Inferior parietal cortex (tissue), 1 donor: ENCODE measurements at regions not wholly inside any gene's neighbourhood (a gene's known extent, or its start where the extent isn't known, plus 50 kb on each side); places are given as distances from the start of the nearest gene placed in this dataset.

Experiments
- DNase-seq: peaks from one replicate; pipeline ENCODE4 v3.0.0-alpha.2; 2016; ENCODE audit errors: extremely low spot score

DNA sequence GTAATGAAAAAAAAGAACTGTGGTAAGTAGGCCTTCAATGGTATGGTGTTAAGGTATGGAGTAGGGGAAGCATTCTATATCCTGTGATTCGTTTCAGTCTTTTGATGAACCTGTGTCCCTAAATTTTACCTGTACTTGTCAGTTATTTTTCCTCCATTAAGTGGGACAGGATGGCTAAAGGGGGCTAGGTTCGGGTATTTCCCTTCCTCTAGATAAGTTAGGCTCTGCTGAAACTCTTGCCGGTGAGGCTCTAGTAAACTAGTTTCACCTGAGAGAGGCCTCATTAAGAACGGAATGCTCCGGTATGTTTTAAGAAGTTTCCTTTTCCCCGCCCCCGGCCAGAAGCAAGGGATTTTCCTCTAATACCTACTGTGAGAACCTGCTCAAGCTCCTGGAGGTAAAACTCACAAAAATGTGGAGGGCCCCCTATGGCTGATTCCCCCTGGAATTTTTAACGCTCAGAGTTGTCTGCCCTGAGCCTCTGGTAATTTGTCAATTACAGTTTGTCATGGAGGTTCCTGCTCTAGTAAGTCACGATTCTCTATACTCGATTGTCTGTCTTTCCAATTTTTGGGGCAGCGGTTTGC is 87.7 kb downstream of the MACIR start:
- no peak for DNase-seq

GRCh38 chr5:103345461-103345860 is 86.9 kb downstream of the MACIR start:
- no peak for DNase-seq

- no peak for DNase-seq
Observed at GRCh38 chr5:103340717-103341388, 82.3 kb downstream of the MACIR start.

DNA sequence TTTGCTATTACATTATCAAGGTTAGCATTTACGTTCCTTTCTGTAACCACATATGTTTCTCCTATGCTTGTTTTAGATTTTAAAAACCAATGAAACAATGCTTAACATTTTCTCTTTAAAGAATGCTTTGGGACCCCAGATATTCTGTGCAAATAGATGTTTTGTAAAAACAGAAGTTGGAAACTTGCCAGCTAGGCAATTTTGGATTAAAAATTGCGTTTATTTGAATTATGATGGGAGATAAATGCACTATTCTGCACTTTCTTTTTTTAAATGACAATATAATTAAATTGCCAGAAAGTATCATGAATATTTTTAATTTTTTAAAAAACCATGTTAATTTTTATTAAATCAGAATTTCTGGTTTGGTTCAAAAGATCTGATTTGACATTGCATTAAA is 81.6 kb downstream of the MACIR start:
- no peak for DNase-seq

DNA sequence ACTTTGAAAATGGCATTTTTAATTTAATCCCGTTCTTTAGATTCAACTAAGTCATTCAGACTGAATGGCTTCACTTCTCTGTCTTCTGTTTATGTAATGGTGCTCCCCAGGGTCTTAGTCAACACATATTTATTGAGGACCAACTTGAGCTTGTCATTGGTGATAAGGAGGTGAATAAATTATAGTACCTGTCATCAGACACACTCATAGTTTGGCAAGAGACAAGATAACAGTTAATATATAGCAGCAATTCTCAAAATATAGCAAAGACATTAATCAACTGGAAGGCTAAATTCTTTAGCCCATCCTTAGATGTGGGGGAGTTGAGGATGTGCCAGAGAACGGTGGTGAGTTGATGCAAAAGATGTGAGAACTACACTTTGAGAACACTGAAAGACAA is 78.4 kb downstream of the MACIR start:
- DNase-seq = no peak

- DNase-seq = no peak
Observed at GRCh38 chr5:103333376-103333775, 74.8 kb downstream of the MACIR start.

GRCh38 chr5:103330875-103331274 is 72.3 kb downstream of the MACIR start:
- no peak for DNase-seq
